GM12865 (cell line): ENCODE measurements at regions not wholly inside any gene's neighbourhood (a gene's known extent, or its start where the extent isn't known, plus 50 kb on each side); places are given as distances from the start of the nearest gene placed in this dataset.

Experiments
- DNase-seq: peaks from one replicate; pipeline ENCODE4 v3.0.0; 2010; ENCODE audit warnings: low read depth
- H3K4me3 ChIP-seq: 2 replicates; pipeline ENCODE4 v1.5.1; 2011; ENCODE audit warnings: mild to moderate bottlenecking, low read depth, low read length, control low read depth
- CTCF ChIP-seq: IDR thresholded peaks from 2 replicates; pipeline ENCODE4 v1.5.1; 2011; ENCODE audit warnings: low read length, control low read depth, low read depth, inconsistent platforms; ENCODE audit not compliant: insufficient read depth; ENCODE audit errors: missing control alignments

GRCh38 chr10:108591417-108591816 is 1331.9 kb downstream of the XPNPEP1 start:
- no peak for DNase-seq
- no peak overlapping the region for H3K4me3 ChIP-seq
- TF ChIP-seq CTCF = no peak

- no peak for TF ChIP-seq CTCF
- DNase-seq = no peak
- H3K4me3 ChIP-seq = no peak overlapping the region
Measured at GRCh38 chr10:108586424-108586823, 1336.9 kb downstream of the XPNPEP1 start.

- TF ChIP-seq CTCF = no peak
- H3K4me3 ChIP-seq = no peak overlapping the region
- no peak for DNase-seq
Measured at GRCh38 chr10:108583877-108584276, 1339.4 kb downstream of the XPNPEP1 start.

GRCh38 chr10:108582888-108583287 is 1340.4 kb downstream of the XPNPEP1 start:
- no peak overlapping the region for H3K4me3 ChIP-seq
- no peak for TF ChIP-seq CTCF
- DNase-seq = no peak

GRCh38 chr10:108582387-108582786 is 1340.9 kb downstream of the XPNPEP1 start:
- TF ChIP-seq CTCF = no peak
- no peak overlapping the region for H3K4me3 ChIP-seq
- no peak for DNase-seq

- H3K4me3 ChIP-seq = no peak overlapping the region
- no peak for TF ChIP-seq CTCF
- no peak for DNase-seq
Measured at GRCh38 chr10:108578258-108578657, 1345.1 kb downstream of the XPNPEP1 start.

- no peak overlapping the region for H3K4me3 ChIP-seq
- TF ChIP-seq CTCF = no peak
- DNase-seq = no peak
Measured at GRCh38 chr10:108574233-108574632, 1349.1 kb downstream of the XPNPEP1 start.
